Rectal smooth muscle tissue (tissue), 1 donor: ENCODE measurements at regions not wholly inside any gene's neighbourhood (a gene's known extent, or its start where the extent isn't known, plus 50 kb on each side); places are given as distances from the start of the nearest gene placed in this dataset.

Experiments used
- H3K27ac ChIP-seq: one replicate; pipeline ENCODE4 v1.7.0; 2013; ENCODE audit warnings: low read depth, low read length, inconsistent platforms
- H3K27me3 ChIP-seq: one replicate; pipeline ENCODE4 v1.7.0; 2013; ENCODE audit warnings: low read length; ENCODE audit not compliant: control insufficient read depth, insufficient read depth
- H3K36me3 ChIP-seq: one replicate; pipeline ENCODE4 v1.7.0; 2013; ENCODE audit warnings: low read length; ENCODE audit not compliant: control insufficient read depth, insufficient read depth
- H3K4me1 ChIP-seq: one replicate; pipeline ENCODE4 v1.7.0; 2013; ENCODE audit warnings: low read length; ENCODE audit not compliant: control insufficient read depth, insufficient read depth
- H3K4me3 ChIP-seq: one replicate; pipeline ENCODE4 v1.7.0; 2013; ENCODE audit warnings: low read length
- H3K9ac ChIP-seq: one replicate; pipeline ENCODE4 v1.7.0; 2013; ENCODE audit warnings: low read length

GRCh38 chr6:14364370-14364769, 246.8 kb downstream of the CD83 start:
- H3K4me1 ChIP-seq, result no peaks in the 10 kb centered on the region
- no peak overlapping the region for H3K27ac ChIP-seq

GRCh38 chr6:14365393-14365792, 247.8 kb downstream of the CD83 start:
- Histone ChIP-seq H3K27ac (no peak overlapping the region), H3K4me1 (no peaks in the 10 kb centered on the region), H3K36me3 (no peaks in the 10 kb centered on the region), H3K9ac (no peak overlapping the region), H3K4me3 (no peak overlapping the region), H3K27me3 (no peaks in the 10 kb centered on the region)

More at GRCh38 chr6:14364370-14364769, 246.8 kb downstream of the CD83 start:
- Histone ChIP-seq H3K27me3 (no peaks in the 10 kb centered on the region), H3K4me3 (no peak overlapping the region), H3K36me3 (no peaks in the 10 kb centered on the region), H3K9ac (no peak overlapping the region)

GRCh38 chr6:14366315-14366714, 248.7 kb downstream of the CD83 start:
- Histone ChIP-seq H3K4me1 (no peaks in the 10 kb centered on the region), H3K27ac (no peak overlapping the region)

GRCh38 chr6:14366872-14367271, 249.3 kb downstream of the CD83 start:
- Histone ChIP-seq H3K4me3 (no peak overlapping the region), H3K27ac (no peak overlapping the region)

More at GRCh38 chr6:14366315-14366714, 248.7 kb downstream of the CD83 start:
- no peaks in the 10 kb centered on the region for H3K36me3 ChIP-seq
- H3K4me3 ChIP-seq, result no peak overlapping the region
- H3K27me3 ChIP-seq, result no peaks in the 10 kb centered on the region
- no peak overlapping the region for H3K9ac ChIP-seq

GRCh38 chr6:14367296-14367695, 249.7 kb downstream of the CD83 start:
- no peaks in the 10 kb centered on the region for H3K4me1 ChIP-seq
- H3K9ac ChIP-seq, result no peak overlapping the region
- H3K27ac ChIP-seq, result no peak overlapping the region
- H3K36me3 ChIP-seq, result no peaks in the 10 kb centered on the region
- no peaks in the 10 kb centered on the region for H3K27me3 ChIP-seq
- no peak overlapping the region for H3K4me3 ChIP-seq

More at GRCh38 chr6:14366872-14367271, 249.3 kb downstream of the CD83 start:
- H3K36me3 ChIP-seq, result no peaks in the 10 kb centered on the region
- H3K4me1 ChIP-seq, result no peaks in the 10 kb centered on the region
- H3K27me3 ChIP-seq, result no peaks in the 10 kb centered on the region
- H3K9ac ChIP-seq, result no peak overlapping the region

GRCh38 chr6:14369717-14370116, 252.1 kb downstream of the CD83 start:
- no peaks in the 10 kb centered on the region for H3K4me1 ChIP-seq
- no peaks in the 10 kb centered on the region for H3K36me3 ChIP-seq
- H3K27me3 ChIP-seq, result no peaks in the 10 kb centered on the region
- H3K9ac ChIP-seq, result no peak overlapping the region
- H3K27ac ChIP-seq, result no peak overlapping the region
- no peak overlapping the region for H3K4me3 ChIP-seq

- Histone ChIP-seq H3K9ac (no peak overlapping the region), H3K4me1 (no peaks in the 10 kb centered on the region), H3K27ac (no peak overlapping the region), H3K36me3 (no peaks in the 10 kb centered on the region), H3K4me3 (no peak overlapping the region), H3K27me3 (no peaks in the 10 kb centered on the region)
Measured at GRCh38 chr6:14371530-14371929, 254.0 kb downstream of the CD83 start.

- no peak overlapping the region for H3K9ac ChIP-seq
- H3K27me3 ChIP-seq, result no peaks in the 10 kb centered on the region
- H3K36me3 ChIP-seq, result no peaks in the 10 kb centered on the region
- H3K4me1 ChIP-seq, result no peaks in the 10 kb centered on the region
- H3K27ac ChIP-seq, result no peak overlapping the region
- no peak overlapping the region for H3K4me3 ChIP-seq
Measured at GRCh38 chr6:14372734-14373489, 255.3 kb downstream of the CD83 start.

- H3K27ac ChIP-seq, result no peak overlapping the region
- H3K9ac ChIP-seq, result no peak overlapping the region
Measured at GRCh38 chr6:14373648-14374437, 256.3 kb downstream of the CD83 start.

GRCh38 chr6:14375930-14376329, 258.4 kb downstream of the CD83 start:
- Histone ChIP-seq H3K27me3 (no peaks in the 10 kb centered on the region), H3K9ac (no peak overlapping the region), H3K4me1 (no peaks in the 10 kb centered on the region), H3K36me3 (no peaks in the 10 kb centered on the region), H3K4me3 (no peak overlapping the region), H3K27ac (no peak overlapping the region)

More at GRCh38 chr6:14373648-14374437, 256.3 kb downstream of the CD83 start:
- no peaks in the 10 kb centered on the region for H3K27me3 ChIP-seq
- no peaks in the 10 kb centered on the region for H3K36me3 ChIP-seq
- H3K4me3 ChIP-seq, result no peak overlapping the region
- no peaks in the 10 kb centered on the region for H3K4me1 ChIP-seq

- no peak overlapping the region for H3K9ac ChIP-seq
- H3K36me3 ChIP-seq, result no peaks in the 10 kb centered on the region
- H3K27ac ChIP-seq, result no peak overlapping the region
- H3K27me3 ChIP-seq, result no peaks in the 10 kb centered on the region
- no peak overlapping the region for H3K4me3 ChIP-seq
- no peaks in the 10 kb centered on the region for H3K4me1 ChIP-seq
Measured at GRCh38 chr6:14379568-14379967, 262.0 kb downstream of the CD83 start.

GRCh38 chr6:14380086-14380820, 262.7 kb downstream of the CD83 start:
- no peaks in the 10 kb centered on the region for H3K4me1 ChIP-seq
- no peak overlapping the region for H3K27ac ChIP-seq
- no peak overlapping the region for H3K9ac ChIP-seq
- H3K27me3 ChIP-seq, result no peaks in the 10 kb centered on the region
- no peak overlapping the region for H3K4me3 ChIP-seq
- no peaks in the 10 kb centered on the region for H3K36me3 ChIP-seq
